IPS-15b (cell line): ENCODE measurements at regions not wholly inside any gene's neighbourhood (a gene's known extent, or its start where the extent isn't known, plus 50 kb on each side); places are given as distances from the start of the nearest gene placed in this dataset.
"Not testable (repeated sequence)": the region's sequence is repeated elsewhere in the genome, so short reads cannot be mapped to it uniquely, and the experiment has no call there.

Experiments used
- H3K27me3 ChIP-seq: one replicate; pipeline ENCODE4 v1.6.1; 2013; ENCODE audit warnings: low read length; ENCODE audit not compliant: control insufficient read depth, insufficient read depth
- H3K36me3 ChIP-seq: one replicate; pipeline ENCODE4 v1.6.1; 2013; ENCODE audit warnings: low read length; ENCODE audit not compliant: control insufficient read depth, insufficient read depth
- H3K4me1 ChIP-seq: one replicate; pipeline ENCODE4 v1.6.1; 2013; ENCODE audit warnings: mild to moderate bottlenecking, low read length; ENCODE audit not compliant: control insufficient read depth, insufficient read depth
- H3K4me3 ChIP-seq: one replicate; pipeline ENCODE4 v1.5.1; 2013; ENCODE audit warnings: low read depth, low read length
- H3K9ac ChIP-seq: one replicate; pipeline ENCODE4 v1.6.1; 2013; ENCODE audit warnings: low read depth, mild to moderate bottlenecking, low read length
- H3K9me3 ChIP-seq: one replicate; pipeline ENCODE4 v1.6.1; 2013; ENCODE audit warnings: mild to moderate bottlenecking, low read length; ENCODE audit not compliant: control insufficient read depth, insufficient read depth

GRCh38 chr17:45600052-45601012 is 109.8 kb upstream of the PLEKHM1 start:
- not testable (repeated sequence) for H3K27me3 ChIP-seq, H3K9me3 ChIP-seq, H3K4me3 ChIP-seq, H3K9ac ChIP-seq, H3K36me3 ChIP-seq, H3K4me1 ChIP-seq

- not testable (repeated sequence) for H3K36me3 ChIP-seq, H3K9me3 ChIP-seq, H3K9ac ChIP-seq, H3K27me3 ChIP-seq, H3K4me3 ChIP-seq, H3K4me1 ChIP-seq
These were observed 110.5 kb upstream of the PLEKHM1 start for GRCh38 chr17:45601013-45601412.

GRCh38 chr17:45601605-45602539 is 111.4 kb upstream of the PLEKHM1 start:
- H3K9me3 ChIP-seq, H3K4me3 ChIP-seq, H3K4me1 ChIP-seq, H3K27me3 ChIP-seq, H3K9ac ChIP-seq, H3K36me3 ChIP-seq: not testable (repeated sequence)

DNA sequence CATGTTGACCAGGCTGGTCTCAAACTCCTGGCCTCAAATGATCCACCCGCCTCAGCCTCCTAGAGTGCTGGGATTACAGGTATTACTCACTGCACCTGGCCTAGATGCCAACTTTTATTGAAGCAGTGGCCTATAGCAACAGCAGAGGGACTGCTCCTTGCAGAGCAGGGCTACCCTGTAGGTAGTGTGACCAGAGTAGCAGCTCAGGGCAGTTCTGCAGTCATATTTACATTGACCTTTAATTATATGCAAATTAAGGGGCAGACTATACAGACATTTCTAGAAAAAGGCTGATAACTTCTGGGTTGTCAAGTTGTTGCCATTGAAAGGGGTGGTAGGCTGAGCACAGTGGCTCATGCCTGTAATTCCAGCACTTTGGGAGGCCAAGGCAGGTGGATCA is 115.2 kb upstream of the PLEKHM1 start:
- H3K4me3 ChIP-seq, H3K9ac ChIP-seq, H3K4me1 ChIP-seq, H3K9me3 ChIP-seq, H3K36me3 ChIP-seq, H3K27me3 ChIP-seq: not testable (repeated sequence)

- not testable (repeated sequence) for H3K9ac ChIP-seq, H3K27me3 ChIP-seq, H3K4me3 ChIP-seq, H3K36me3 ChIP-seq, H3K9me3 ChIP-seq, H3K4me1 ChIP-seq
These were observed 129.5 kb upstream of the PLEKHM1 start for GRCh38 chr17:45619984-45620405.

DNA sequence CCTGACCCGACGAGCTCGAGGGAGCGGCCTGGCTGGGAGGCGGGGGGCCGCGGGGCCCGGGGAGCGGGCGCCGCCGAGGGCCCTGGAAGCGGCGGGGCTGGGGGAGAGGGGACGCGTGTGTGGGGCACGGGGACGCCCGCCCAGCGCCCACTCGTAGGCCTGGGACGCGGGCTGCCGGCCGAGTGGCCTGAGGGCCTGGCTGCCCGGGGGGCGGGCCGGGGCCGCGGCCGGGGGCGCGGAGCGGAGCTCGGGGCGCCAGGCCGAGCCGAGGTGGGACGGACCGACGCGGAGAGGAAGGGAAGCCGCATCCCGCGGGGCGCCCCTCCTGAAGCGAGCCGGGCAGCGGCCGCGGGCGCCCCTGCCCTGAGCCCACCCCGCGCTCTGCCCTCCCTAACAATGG is 129.9 kb upstream of the PLEKHM1 start:
- not testable (repeated sequence) for H3K36me3 ChIP-seq, H3K4me1 ChIP-seq, H3K27me3 ChIP-seq, H3K9ac ChIP-seq, H3K9me3 ChIP-seq
- peak overlapping the region; percentile 18 for H3K4me3 ChIP-seq

DNA sequence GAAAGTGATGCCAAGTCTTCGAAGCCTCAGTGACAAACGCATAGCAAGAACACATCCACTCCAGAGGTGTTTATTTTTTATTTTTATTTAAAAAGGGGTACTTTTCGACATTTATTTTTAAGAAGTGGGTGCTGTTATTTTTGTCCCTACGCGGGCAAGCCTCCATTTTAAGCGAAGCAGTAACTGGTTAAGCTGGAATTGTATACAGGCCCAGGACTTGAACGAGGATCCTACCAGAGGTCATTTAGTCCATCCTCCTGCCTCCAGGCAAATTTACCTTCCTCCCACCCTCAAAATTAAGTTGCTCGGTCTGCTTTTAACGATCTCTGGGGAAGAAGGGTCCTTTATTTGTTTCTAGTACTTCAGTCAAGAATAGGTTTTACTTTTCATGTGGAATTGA is 130.6 kb upstream of the PLEKHM1 start:
- not testable (repeated sequence) for H3K9me3 ChIP-seq, H3K36me3 ChIP-seq, H3K27me3 ChIP-seq, H3K4me1 ChIP-seq, H3K9ac ChIP-seq
- peak overlapping the region; percentile 13 for H3K4me3 ChIP-seq

DNA sequence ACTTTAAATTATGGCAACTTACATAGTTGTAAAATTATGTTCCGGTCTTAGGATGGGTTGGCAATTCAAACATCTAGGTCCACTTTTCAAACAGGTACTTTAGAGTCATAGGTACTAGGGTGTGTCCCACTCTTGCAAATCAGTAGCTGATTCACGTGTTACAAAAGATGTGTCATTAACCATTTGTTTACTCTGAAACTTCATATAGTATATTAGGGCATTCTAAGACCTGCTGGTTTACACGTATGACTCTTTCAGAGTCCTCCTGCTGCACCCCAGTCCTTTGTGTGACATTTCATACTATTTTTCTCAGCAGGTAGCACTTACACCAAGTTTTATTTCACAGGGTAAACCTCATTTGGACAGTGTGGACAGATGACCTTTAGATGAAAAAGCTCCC is 131.8 kb upstream of the PLEKHM1 start:
- H3K27me3 ChIP-seq, H3K4me3 ChIP-seq, H3K36me3 ChIP-seq, H3K4me1 ChIP-seq, H3K9ac ChIP-seq, H3K9me3 ChIP-seq: not testable (repeated sequence)

GRCh38 chr17:45628019-45628418 is 137.5 kb upstream of the PLEKHM1 start:
- Histone ChIP-seq H3K9me3 (no peaks in the 10 kb centered on the region), H3K4me3 (no peak overlapping the region), H3K27me3 (no peaks in the 10 kb centered on the region), H3K9ac (no peak overlapping the region), H3K36me3 (peaks cover 29% of the 10 kb centered on the region), H3K4me1 (no peaks in the 10 kb centered on the region)

DNA sequence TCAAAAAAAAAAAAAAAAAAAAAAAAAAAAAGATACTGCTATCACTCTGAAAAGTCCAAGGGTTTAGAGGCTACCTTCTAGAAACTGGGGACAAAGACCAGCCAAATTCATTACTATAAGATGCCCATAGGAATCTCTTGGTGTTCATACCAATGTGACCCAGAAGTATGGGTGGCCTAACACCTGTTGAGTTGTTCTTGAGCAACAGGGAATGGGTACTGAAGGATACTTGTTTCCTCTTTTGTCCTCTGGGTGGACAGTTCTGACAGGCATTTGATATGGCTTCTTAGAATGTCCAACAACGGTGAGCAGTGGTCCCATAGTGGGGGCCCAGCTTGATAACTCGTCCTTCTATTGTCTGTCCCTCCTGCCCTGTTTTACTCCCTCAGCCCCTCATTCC is 141.4 kb upstream of the PLEKHM1 start:
- no peaks in the 10 kb centered on the region for H3K27me3 ChIP-seq
- no peaks in the 10 kb centered on the region for H3K4me1 ChIP-seq
- H3K9ac ChIP-seq, result no peak overlapping the region
- no peak overlapping the region for H3K4me3 ChIP-seq
- peaks cover 38% of the 10 kb centered on the region for H3K36me3 ChIP-seq
- H3K9me3 ChIP-seq, result no peaks in the 10 kb centered on the region

DNA sequence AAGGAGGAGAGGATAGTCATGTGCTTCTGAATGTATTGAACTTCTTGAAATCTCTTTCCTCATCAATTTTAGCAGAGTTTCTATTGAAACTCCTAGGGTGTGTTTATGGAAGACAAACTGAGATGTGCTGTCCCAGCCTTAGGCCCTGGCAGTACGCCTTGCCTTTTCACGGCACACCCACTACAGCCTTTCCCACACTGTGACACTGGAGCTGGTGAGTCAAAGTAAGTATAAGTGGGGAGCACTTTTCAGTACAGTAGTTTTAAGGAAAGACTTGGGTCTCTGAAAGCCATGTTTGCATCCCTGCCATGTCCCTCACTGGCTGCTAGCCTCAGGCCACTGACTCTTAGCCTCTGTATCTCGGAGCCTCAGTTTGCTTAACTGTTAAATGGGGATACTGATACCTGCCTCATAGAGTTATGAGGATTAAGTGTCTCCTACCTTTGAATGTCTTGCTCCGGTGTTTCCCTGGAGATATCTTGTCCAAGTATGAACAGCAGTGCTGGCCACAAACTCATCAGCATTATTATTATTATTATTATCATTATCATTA is 144.7 kb upstream of the CRHR1 start:
- H3K9ac ChIP-seq, result no peak overlapping the region
- no peak overlapping the region for H3K4me3 ChIP-seq
- no peaks in the 10 kb centered on the region for H3K9me3 ChIP-seq
- H3K27me3 ChIP-seq, result no peaks in the 10 kb centered on the region
- no peaks in the 10 kb centered on the region for H3K4me1 ChIP-seq
- H3K36me3 ChIP-seq, result peaks cover 7% of the 10 kb centered on the region
